ENCODE measurements at regions not wholly inside any gene's neighbourhood (a gene's known extent, or its start where the extent isn't known, plus 50 kb on each side); places are given as distances from the start of the nearest gene placed in this dataset.

DNA sequence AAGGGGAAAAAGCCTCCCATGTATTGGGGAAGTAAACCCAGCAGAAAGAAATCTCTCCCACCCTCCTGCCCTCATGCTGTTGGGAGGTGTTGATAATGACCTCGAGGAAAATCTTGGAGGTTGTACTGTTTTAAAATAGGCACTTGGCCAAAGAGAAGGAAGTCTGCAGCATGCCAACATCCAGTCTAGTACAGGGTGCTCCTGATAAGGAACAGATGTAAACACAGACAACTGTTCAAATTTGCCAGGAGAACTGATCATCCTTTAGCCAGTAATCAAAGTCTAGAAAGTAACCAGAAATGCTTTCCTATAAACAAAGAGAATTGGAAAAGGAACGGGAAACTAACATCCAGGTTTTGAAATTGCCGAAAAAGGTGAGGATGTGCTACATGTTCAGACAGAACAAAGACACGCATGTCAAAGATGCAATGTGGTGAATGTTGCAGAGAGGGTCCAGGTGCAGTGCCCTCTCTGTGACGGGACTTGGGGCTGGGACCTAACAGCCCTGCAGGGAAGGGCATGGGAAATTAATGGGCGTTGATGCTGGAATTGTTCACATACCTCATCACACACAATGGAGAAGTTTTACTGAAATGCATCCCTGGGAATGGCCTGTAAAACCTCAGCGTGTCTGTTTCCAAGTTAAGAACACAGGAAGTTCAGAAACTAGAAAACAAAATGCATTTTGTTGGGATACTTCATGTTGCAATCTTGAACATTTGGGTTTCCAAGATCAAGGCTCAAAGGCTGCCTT lies 125.7 kb upstream of the RND3 start:
- H3K4me1 Mint-ChIP-seq: no peaks in the 10 kb centered on the region
- no peaks in the 10 kb centered on the region for H3K36me3 Mint-ChIP-seq (ENCODE audit: low read depth)
- H3K27ac Mint-ChIP-seq: no peak overlapping the region
- H3K27me3 Mint-ChIP-seq: no peaks in the 10 kb centered on the region
- H3K4me3 Mint-ChIP-seq: no peak overlapping the region
- no peak for ATAC-seq (replicated peaks)
- no peaks in the 10 kb centered on the region for H3K9me3 Mint-ChIP-seq

DNA sequence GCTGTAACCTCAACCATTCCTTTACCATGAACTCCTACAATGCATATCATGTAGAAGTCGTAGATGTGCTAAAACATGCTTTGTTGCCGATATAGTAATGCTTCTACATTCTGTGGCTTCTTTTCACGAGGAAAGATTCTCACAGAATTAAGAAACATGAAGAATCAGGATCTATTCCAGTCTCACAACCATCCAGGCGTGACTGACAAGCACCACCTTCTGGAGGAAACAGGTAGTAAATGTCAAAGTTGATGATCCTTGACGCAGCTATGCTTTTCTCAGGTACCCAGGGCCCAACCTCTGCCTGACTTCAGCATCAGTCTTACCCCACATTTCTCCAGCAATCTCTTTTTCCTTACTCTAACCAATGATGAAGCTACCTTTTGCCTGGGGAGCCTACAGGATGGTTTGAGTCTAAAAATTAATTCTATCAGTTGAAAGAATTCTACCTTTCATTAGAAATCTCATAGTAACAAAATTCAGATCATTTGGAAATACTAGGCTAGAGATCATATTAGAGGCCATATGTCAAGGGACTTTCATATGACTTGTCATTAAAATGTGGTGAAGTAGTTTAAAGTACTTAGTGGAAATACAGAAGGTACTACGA lies 123.3 kb upstream of the RND3 start:
- H3K9me3 Mint-ChIP-seq: no peaks in the 10 kb centered on the region
- H3K27ac Mint-ChIP-seq: no peak overlapping the region
- no peak for ATAC-seq (replicated peaks)
- H3K36me3 Mint-ChIP-seq (ENCODE audit: low read depth): no peaks in the 10 kb centered on the region
- H3K4me1 Mint-ChIP-seq: no peaks in the 10 kb centered on the region
- no peak overlapping the region for H3K4me3 Mint-ChIP-seq
- H3K27me3 Mint-ChIP-seq: no peaks in the 10 kb centered on the region

DNA sequence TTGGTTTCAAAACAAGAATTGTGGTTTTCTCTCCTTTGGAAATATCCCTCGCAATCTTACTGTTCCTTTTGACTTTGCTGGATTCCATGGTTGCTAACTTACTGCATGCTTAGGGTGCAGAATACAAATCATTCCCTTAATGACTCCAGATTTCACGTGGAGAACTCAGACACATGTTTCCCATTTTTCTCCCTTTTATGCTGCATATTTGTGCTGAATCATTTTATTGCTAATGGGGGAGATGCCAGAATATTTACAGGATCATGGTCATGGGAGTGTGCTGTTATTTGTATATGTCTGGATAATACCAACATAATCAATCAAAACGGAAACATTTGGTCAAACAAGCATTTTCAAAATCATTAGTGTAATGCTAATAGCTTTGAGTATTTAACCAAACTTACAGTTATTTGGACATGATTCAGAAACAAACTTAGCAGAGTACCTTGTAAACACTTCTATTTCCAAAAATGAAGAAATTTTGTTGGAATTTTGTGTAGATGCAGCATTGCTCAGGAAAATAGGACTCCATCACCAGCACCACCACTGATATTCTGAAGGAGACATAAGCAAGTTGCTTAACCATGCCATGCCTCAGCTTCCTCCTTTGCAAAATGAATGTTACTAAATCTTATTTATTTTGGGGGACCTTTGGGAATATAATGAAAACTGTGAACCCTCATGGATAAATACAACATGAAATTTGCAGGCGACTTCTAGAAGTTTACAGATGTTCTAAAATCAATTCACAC lies 122.5 kb upstream of the RND3 start:
- no peak for ATAC-seq (replicated peaks)
- Mint-ChIP-seq H3K27ac (no peak overlapping the region), H3K4me3 (no peak overlapping the region), H3K4me1 (no peaks in the 10 kb centered on the region), H3K27me3 (no peaks in the 10 kb centered on the region), H3K36me3 (ENCODE audit: low read depth) (no peaks in the 10 kb centered on the region), H3K9me3 (no peaks in the 10 kb centered on the region)

DNA sequence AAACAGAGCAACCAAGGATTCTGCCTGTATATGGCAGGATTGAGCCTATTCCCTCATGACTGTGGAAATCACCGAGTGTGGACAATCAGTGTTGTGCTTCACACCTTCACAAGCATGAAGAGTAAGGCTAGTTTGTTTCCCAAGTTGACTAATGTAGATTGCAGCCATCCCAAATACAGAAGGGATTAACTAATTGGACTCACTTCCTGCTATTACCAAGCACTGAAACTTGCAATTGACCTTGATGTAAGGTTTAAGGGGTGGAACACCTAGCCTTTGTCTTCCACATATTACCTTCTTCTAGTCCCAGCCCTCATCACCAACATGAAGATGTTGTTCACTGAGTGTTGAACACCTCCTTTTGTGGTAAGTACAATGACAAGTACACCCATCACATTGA lies 120.9 kb upstream of the RND3 start:
- Mint-ChIP-seq H3K27me3 (no peaks in the 10 kb centered on the region), H3K36me3 (ENCODE audit: low read depth) (no peaks in the 10 kb centered on the region), H3K4me3 (no peak overlapping the region), H3K4me1 (no peaks in the 10 kb centered on the region), H3K27ac (no peak overlapping the region), H3K9me3 (no peaks in the 10 kb centered on the region)
- no peak for ATAC-seq (replicated peaks)

DNA sequence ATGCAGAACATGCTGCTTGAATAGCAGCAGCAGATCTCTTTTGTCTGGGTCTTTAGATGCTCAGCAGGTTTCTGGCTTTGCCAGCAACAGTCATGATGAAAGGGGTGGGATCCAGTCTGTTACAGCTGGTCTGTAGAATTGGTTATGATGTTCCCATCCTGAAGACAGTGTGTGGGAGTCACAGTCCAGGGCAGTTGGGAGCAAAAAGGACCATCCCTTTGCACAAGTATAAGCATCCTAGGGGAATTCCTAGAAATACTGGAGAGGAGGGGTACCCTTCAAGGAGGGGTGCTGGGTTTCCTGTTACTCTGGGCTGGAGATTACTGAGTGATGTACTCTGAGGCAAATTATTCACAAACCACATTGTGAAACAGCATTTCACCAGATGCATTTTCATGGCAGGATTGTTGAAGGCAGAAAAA lies 119.9 kb upstream of the RND3 start:
- Mint-ChIP-seq H3K27me3 (no peaks in the 10 kb centered on the region), H3K27ac (no peak overlapping the region), H3K9me3 (no peaks in the 10 kb centered on the region), H3K4me3 (no peak overlapping the region), H3K4me1 (no peaks in the 10 kb centered on the region), H3K36me3 (ENCODE audit: low read depth) (no peaks in the 10 kb centered on the region)
- ATAC-seq (replicated peaks): no peak

DNA sequence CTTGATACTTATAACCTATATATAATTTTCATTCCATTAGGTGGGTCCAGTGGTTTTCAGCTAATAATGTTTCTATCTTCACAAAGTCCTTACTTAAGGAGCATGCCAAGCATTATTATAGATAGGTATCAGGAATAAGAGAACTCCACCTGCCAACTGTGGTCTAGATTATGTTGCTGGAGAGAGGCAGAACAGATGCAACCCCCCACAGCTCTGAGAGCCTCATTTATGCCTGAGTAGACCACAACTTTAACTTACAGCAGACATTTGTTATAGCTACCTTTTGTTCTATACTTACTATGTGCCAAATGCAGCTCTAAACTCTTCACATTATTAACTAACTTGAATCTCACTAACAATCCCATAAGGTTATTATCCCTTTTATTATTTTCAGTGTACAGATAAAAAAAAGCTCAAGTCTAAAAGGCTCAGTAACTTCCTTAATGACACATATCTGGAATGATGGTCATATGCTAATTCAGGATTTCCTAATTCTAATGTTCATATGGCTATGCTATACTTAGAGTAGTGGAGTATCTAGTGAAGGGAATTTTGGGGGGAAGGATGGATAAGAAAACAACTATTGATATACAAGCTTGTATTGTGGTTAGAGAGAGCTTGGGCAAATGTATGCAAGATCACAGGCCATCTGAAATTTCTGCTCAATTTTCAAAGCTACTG lies 119.1 kb upstream of the RND3 start:
- H3K4me3 Mint-ChIP-seq: no peak overlapping the region
- H3K9me3 Mint-ChIP-seq: no peaks in the 10 kb centered on the region
- H3K27ac Mint-ChIP-seq: no peak overlapping the region
- ATAC-seq (replicated peaks): no peak
- no peaks in the 10 kb centered on the region for H3K4me1 Mint-ChIP-seq
- H3K36me3 Mint-ChIP-seq (ENCODE audit: low read depth): no peaks in the 10 kb centered on the region
- no peaks in the 10 kb centered on the region for H3K27me3 Mint-ChIP-seq

DNA sequence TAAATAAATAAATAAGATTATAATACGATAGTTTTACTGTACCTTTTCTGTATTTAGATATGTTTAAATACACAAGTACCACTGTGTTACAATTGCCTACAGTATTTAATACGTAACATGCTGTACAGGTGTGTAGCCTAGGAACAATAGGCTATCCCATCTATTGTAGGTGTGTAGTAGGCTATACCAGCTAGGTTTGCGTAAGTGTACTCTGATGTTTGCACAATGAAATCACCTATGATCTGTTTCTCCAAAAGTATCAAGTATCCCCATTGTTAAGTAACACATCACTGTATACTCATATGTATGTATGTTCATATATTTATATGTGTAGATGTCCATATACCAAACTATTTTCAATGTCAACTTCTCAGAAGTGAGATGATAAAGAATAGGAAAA lies 118.2 kb upstream of the RND3 start:
- Mint-ChIP-seq H3K4me3 (no peak overlapping the region), H3K9me3 (no peaks in the 10 kb centered on the region), H3K27me3 (no peaks in the 10 kb centered on the region), H3K4me1 (no peaks in the 10 kb centered on the region), H3K27ac (no peak overlapping the region), H3K36me3 (ENCODE audit: low read depth) (no peaks in the 10 kb centered on the region)
- no peak for ATAC-seq (replicated peaks)

DNA sequence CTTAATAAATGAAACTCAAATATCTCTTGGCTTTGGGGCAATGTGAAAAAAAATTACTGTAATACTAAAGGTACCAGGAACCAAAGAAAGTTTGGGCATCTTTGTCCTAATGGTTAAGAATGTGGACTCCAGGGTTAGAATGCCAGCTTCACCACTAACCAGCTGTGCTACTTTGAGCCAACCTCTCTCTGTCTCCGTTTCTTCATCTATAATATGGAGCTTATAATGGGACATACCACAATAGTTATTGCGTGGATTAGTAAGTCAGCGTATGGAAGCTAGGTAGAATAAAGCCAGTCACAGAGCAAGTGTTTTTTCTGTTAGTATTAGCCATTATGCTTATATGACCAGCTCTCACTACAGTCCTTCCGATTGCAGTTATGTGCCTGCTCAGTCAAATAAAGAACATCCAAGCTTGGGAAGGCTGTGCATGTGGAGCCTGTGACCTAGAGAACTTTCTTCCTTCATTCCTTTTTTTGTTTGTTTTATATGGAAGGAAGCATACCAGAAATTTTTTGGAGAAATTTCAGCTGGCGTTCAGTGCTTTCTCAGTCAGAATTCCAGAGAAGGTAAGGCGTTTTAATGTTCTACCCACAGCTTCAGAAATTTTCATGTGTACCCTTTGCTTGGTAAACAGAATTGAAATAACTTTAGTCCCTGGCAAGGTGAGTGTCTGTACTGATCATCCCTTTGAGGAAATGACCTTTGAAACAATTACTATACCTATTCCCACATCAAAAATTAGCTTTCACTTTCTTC lies 114.0 kb upstream of the RND3 start:
- Mint-ChIP-seq H3K4me3 (no peak overlapping the region), H3K9me3 (no peaks in the 10 kb centered on the region), H3K27me3 (peaks cover 3% of the 10 kb centered on the region), H3K27ac (no peak overlapping the region), H3K4me1 (no peaks in the 10 kb centered on the region), H3K36me3 (ENCODE audit: low read depth) (no peaks in the 10 kb centered on the region)
- no peak for ATAC-seq (replicated peaks)

DNA sequence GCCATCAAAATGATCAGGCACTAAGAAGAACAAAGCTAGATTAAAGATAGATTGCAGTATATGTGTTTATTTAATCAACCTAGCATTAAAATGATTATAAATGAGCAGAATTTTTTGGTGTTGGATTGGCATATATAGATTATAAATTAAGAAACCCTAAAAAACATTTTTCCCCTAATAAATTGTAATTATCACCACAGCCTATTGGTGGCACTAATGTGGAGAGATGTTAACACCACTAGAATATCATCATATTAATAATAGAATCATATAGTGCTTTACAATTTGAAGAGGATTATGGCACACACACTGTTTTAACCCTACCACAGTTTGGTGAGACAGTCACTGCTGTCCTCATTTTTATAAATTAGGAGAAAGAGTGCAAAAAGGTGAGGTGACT lies 112.4 kb upstream of the RND3 start:
- no peaks in the 10 kb centered on the region for H3K9me3 Mint-ChIP-seq
- H3K4me1 Mint-ChIP-seq: no peaks in the 10 kb centered on the region
- no peak for ATAC-seq (replicated peaks)

DNA sequence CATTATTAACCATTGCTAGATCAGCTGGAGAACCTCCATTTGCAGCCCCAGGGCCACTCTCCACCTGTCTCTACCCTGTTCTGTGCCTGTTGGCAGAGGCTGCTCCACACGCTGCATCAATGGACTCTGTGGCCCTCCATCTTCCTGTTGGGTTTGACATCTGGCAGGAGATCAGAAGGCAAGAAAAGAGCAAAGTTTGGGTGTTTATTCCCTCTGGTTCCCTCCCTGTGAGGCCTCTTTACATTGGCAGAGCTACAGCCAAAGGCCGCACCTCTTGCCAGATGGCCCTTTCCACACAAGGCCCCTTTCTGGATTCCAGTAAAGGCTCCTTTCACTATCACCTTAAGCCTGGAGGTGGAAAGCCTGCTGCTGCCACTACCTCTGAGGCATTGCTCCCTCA lies 110.9 kb upstream of the RND3 start:
- H3K27ac Mint-ChIP-seq: no peak overlapping the region
- ATAC-seq (replicated peaks): no peak
- H3K4me1 Mint-ChIP-seq: no peaks in the 10 kb centered on the region
- no peaks in the 10 kb centered on the region for H3K9me3 Mint-ChIP-seq
- no peaks in the 10 kb centered on the region for H3K36me3 Mint-ChIP-seq (ENCODE audit: low read depth)
- no peak overlapping the region for H3K4me3 Mint-ChIP-seq
- H3K27me3 Mint-ChIP-seq: peaks cover 3% of the 10 kb centered on the region

More for the DNA sequence above, 112.4 kb upstream of the RND3 start:
- Mint-ChIP-seq H3K36me3 (ENCODE audit: low read depth) (no peaks in the 10 kb centered on the region), H3K27me3 (peaks cover 3% of the 10 kb centered on the region), H3K27ac (no peak overlapping the region), H3K4me3 (no peak overlapping the region)

DNA sequence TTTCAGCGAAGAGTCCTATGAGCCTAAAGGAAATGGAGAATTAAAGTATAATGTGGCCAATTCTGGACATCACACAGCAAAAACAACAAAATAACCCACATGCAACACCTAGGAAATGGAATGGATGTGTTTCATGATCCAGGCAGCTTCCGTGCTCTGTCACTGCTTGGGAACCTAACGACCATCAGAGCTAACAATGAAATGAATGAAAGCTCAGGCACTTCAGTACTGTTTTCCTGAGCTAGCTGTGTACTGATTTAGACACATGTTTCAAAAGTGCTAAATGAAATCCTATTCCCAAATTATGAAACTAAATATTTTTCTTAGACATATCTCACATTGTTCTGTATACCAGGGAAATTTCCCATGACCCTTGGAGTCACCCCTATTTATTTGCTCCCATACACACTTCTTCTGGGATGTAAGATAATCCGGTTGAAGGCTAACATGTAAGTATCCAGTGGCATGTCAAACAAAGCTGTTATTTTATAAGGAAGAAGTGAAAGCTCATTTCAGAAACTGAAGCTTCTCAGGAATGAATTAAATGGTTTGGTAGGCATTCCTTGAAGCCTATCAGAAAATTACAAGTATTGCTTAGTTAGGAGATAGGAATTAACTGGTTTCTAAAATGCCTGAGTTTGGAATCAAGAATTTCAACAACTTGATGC lies 108.5 kb upstream of the RND3 start:
- peaks cover 3% of the 10 kb centered on the region for H3K27me3 Mint-ChIP-seq
- no peaks in the 10 kb centered on the region for H3K4me1 Mint-ChIP-seq
- no peaks in the 10 kb centered on the region for H3K36me3 Mint-ChIP-seq (ENCODE audit: low read depth)
- no peak overlapping the region for H3K4me3 Mint-ChIP-seq
- no peak overlapping the region for H3K27ac Mint-ChIP-seq
- ATAC-seq (replicated peaks): no peak
- H3K9me3 Mint-ChIP-seq: no peaks in the 10 kb centered on the region

DNA sequence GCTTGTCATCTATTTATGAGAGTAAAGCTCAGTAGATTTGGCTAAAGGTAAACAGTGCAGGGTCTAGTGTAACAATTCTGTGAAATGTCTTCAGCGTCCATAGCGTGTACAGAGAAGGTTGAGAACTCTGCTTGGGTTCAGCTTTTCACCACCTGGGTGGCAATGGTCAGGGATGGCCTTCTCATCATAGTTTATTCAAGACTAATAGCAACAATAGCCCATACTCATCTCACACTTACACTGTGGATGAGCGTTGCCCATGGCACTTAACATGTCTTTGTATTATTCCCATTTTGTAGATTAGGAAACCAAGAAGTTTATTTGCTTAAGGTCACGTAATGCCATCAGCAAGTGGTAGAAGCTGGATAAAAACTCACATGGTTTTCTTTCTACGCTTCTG lies 106.8 kb upstream of the RND3 start:
- Mint-ChIP-seq H3K4me3 (no peak overlapping the region), H3K9me3 (no peaks in the 10 kb centered on the region), H3K36me3 (ENCODE audit: low read depth) (no peaks in the 10 kb centered on the region), H3K27ac (no peak overlapping the region), H3K4me1 (no peaks in the 10 kb centered on the region), H3K27me3 (peaks cover 3% of the 10 kb centered on the region)
- no peak for ATAC-seq (replicated peaks)

DNA sequence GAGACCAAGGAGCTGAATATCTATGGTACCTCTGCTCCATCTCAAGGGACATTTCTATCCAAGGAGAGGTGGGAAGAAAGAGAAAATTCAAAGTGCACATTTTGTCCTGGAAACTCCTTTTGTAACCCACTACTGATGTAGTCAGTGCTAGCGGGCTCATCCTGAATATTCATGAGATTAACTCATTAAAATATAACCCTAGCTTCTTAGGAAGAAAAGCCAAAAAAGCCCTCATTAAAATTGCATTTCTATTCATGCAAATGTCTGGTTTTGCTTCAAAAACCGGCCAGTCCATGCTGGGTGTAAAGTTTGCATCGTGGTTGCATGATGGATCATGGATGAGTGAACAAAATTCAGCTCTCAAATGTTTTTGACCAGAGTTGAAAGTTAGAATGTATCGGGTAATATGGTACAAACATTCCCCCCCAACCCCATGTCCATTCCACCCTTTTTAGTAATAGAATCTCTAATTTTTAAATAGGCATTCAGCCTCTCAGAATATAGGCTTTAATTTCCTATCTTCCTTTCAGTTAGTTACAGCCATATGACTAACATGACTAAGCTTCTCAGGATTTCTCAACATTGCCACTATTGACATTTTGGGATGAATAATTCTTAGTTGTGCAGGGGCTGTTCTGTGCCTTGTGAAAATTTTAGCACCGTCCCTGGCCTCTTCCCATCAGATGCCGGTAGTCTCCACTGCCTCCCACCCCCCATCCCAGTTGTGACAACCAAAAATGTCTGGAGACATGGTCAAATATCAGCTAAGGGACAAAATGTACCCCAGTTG lies 104.2 kb upstream of the RND3 start:
- Mint-ChIP-seq H3K4me1 (no peaks in the 10 kb centered on the region), H3K4me3 (no peak overlapping the region), H3K27ac (no peak overlapping the region), H3K27me3 (no peaks in the 10 kb centered on the region), H3K9me3 (no peaks in the 10 kb centered on the region), H3K36me3 (ENCODE audit: low read depth) (no peaks in the 10 kb centered on the region)
- no peak for ATAC-seq (replicated peaks)
